Suprapubic skin (tissue), 4 donors: ENCODE measurements at regions not wholly inside any gene's neighbourhood (a gene's known extent, or its start where the extent isn't known, plus 50 kb on each side); places are given as distances from the start of the nearest gene placed in this dataset.

Experiments used
- EP300 ChIP-seq: sonication (generic); formaldehyde crosslinking; IDR thresholded peaks from one replicate; pipeline ENCODE4 v1.6.1; 2017; ENCODE audit warnings: antibody characterized with exemption
- POLR2A ChIP-seq, 2 donors: fragments of 450-650 bp; IDR thresholded peaks; one replicate each; pipeline ENCODE4 v1.6.1; 2017; ENCODE audit warnings: antibody characterized with exemption in 2 of 2, mild to moderate bottlenecking in 2 of 2, moderate library complexity in 2 of 2
- POLR2AphosphoS5 ChIP-seq, 3 donors: sonication (generic); formaldehyde crosslinking; IDR thresholded peaks; one replicate each; pipeline ENCODE4 v1.6.1; 2017; ENCODE audit warnings: antibody characterized with exemption in 3 of 3
- TF ChIP-seq, protein P1 (sequence below), 2 donors: fragments of 200-600 bp in 1 of 2; fragments of 450-650 bp in 1 of 2; sonication (generic) in 1 of 2; IDR thresholded peaks; one replicate each; pipeline ENCODE4 v1.5.1; 2016 to 2019; ENCODE audit warnings: antibody characterized with exemption in 2 of 2, mild to moderate bottlenecking in 1 of 2, moderate library complexity in 1 of 2

- TF ChIP-seq, protein P1, sequence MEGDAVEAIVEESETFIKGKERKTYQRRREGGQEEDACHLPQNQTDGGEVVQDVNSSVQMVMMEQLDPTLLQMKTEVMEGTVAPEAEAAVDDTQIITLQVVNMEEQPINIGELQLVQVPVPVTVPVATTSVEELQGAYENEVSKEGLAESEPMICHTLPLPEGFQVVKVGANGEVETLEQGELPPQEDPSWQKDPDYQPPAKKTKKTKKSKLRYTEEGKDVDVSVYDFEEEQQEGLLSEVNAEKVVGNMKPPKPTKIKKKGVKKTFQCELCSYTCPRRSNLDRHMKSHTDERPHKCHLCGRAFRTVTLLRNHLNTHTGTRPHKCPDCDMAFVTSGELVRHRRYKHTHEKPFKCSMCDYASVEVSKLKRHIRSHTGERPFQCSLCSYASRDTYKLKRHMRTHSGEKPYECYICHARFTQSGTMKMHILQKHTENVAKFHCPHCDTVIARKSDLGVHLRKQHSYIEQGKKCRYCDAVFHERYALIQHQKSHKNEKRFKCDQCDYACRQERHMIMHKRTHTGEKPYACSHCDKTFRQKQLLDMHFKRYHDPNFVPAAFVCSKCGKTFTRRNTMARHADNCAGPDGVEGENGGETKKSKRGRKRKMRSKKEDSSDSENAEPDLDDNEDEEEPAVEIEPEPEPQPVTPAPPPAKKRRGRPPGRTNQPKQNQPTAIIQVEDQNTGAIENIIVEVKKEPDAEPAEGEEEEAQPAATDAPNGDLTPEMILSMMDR (IDR thresholded peaks at IDR 0.05) = no peak
- TF ChIP-seq POLR2A (IDR thresholded peaks at IDR 0.05) (no peak), EP300 (no peak), POLR2AphosphoS5 (IDR thresholded peaks at IDR 0.05) (no peak)
Measured at GRCh38 chr1:9180111-9180819, 51.4 kb upstream of the GPR157 start.
